Nephron progenitor cell (in vitro differentiated cells): ENCODE measurements at regions not wholly inside any gene's neighbourhood (a gene's known extent, or its start where the extent isn't known, plus 50 kb on each side); places are given as distances from the start of the nearest gene placed in this dataset.
A peak's percentile ranks its signal among the peaks of the same experiment; 100 is the strongest.

ENCODE experiments used
- DNase-seq: peaks from one replicate; pipeline ENCODE4 v3.0.0; 2021
- H3K27ac Mint-ChIP-seq: 2 replicates; pipeline ENCODE4 v1.8.0; 2021; ENCODE audit warnings: mild to moderate bottlenecking, moderate library complexity, mixed read lengths
- H3K27me3 Mint-ChIP-seq: 2 replicates; pipeline ENCODE4 v1.8.0; 2021; ENCODE audit warnings: mild to moderate bottlenecking, low read depth, mixed read lengths; ENCODE audit not compliant: poor library complexity
- H3K36me3 Mint-ChIP-seq: 2 replicates; pipeline ENCODE4 v1.8.0; 2021; ENCODE audit warnings: low read depth, mixed read lengths
- H3K4me1 Mint-ChIP-seq: 2 replicates; pipeline ENCODE4 v1.8.0; 2021; ENCODE audit warnings: mixed read lengths
- H3K4me3 Mint-ChIP-seq: 2 replicates; pipeline ENCODE4 v1.8.0; 2021; ENCODE audit warnings: mild to moderate bottlenecking, moderate library complexity, mixed read lengths
- H3K9me3 Mint-ChIP-seq: 2 replicates; pipeline ENCODE4 v1.8.0; 2021; ENCODE audit warnings: mild to moderate bottlenecking, moderate library complexity, mixed read lengths
- TF ChIP-seq, protein P1 (sequence below): fragments of 200-600 bp; sonication (generic); IDR thresholded peaks from 2 replicates; pipeline ENCODE4 v1.5.0; 2021; ENCODE audit warnings: antibody characterized with exemption

DNA sequence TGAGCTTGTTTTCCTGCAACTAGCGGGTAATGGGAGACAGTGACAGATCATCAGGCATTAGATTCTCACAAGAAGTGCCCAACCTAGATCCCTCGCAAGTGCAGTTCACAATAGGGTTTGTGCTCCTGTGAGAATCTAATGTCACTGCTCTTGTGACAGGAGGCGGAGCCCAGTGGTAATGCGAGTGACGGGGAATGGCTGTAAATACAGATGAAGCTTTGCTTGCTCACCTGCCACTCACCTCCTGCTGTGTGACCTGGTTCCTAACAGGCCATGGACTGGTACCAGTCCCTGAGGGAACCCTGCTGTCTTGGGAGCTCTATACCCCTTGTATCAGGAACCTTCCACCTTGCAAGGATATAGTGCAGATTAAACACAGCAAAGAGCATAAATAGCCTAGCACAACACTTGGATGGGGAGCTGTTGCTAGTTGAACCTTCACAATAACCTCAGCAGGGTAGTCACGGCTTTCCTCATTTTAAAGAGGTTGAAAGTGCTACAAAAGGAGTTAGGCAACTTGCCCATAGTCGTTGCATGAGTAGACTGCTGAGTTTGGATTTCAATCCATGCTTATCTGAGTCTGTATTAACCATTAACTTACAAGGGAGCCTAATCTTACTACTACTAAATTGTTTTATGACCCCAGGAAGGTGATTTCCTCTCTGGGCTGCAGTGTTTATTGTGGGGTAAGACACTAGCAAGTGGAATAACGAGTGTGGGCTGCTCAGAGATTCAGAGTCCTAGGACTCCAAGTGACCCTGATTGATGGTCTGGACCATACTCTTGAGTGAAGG is 156.6 kb upstream of the ZFHX3 start:
- Mint-ChIP-seq H3K4me1 (no peaks in the 10 kb centered on the region), H3K9me3 (peaks cover 16% of the 10 kb centered on the region), H3K27me3 (peaks cover 8% of the 10 kb centered on the region), H3K27ac (no peak overlapping the region), H3K4me3 (no peak overlapping the region), H3K36me3 (no peaks in the 10 kb centered on the region)
- DNase-seq = no peak
- TF ChIP-seq, protein P1, sequence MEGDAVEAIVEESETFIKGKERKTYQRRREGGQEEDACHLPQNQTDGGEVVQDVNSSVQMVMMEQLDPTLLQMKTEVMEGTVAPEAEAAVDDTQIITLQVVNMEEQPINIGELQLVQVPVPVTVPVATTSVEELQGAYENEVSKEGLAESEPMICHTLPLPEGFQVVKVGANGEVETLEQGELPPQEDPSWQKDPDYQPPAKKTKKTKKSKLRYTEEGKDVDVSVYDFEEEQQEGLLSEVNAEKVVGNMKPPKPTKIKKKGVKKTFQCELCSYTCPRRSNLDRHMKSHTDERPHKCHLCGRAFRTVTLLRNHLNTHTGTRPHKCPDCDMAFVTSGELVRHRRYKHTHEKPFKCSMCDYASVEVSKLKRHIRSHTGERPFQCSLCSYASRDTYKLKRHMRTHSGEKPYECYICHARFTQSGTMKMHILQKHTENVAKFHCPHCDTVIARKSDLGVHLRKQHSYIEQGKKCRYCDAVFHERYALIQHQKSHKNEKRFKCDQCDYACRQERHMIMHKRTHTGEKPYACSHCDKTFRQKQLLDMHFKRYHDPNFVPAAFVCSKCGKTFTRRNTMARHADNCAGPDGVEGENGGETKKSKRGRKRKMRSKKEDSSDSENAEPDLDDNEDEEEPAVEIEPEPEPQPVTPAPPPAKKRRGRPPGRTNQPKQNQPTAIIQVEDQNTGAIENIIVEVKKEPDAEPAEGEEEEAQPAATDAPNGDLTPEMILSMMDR = no peak

DNA sequence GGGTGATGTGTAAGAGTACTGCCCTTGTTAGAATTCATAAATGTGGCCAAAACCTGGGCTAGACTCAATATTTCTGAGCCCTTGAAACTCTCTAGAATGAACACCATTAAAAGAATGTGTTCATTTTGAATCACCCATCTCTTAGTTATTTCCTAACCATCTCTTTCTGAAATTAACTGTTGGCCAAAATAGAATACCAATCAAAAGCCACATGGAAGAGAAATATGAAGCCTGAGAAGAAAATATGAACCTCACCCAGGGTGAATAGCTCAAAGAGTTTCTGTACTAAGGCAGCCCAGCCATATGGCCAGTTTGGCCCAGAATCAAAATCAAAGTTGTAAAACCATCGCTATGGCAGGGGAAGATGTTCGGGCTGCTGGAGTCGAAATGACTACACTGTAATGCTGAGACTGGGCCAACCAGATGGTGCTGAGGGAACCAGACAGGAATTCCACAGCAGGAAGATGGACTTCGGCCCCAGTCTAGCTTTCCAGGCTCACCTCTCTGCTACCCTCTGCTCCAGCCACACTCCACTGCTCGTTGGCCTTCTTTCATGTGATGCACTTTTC is 154.3 kb upstream of the ZFHX3 start:
- Mint-ChIP-seq H3K4me3 (no peak overlapping the region), H3K36me3 (no peaks in the 10 kb centered on the region), H3K4me1 (no peaks in the 10 kb centered on the region), H3K9me3 (peaks cover 16% of the 10 kb centered on the region), H3K27me3 (peaks cover 5% of the 10 kb centered on the region), H3K27ac (no peak overlapping the region)
- no peak for DNase-seq
- TF ChIP-seq, protein P1 = no peak

DNA sequence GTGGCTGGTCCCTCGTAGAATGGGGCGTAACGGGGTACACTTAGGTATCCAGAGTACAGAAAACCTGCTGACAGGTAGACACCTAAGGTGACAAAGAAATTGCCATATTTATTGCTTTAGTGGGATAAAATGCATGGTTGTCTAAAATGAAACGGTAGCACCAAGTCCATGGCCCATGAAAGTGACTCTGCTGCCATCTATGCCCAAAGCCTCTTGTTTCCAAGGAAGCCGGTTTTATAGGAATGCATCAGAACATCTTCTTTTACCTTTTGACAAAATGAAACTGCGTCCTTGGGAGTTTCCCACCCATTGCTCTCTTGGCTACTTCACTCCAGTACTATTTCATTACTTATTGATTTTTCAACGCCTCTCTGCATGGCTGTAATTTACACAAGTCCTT is 151.3 kb upstream of the ZFHX3 start:
- H3K36me3 Mint-ChIP-seq = no peaks in the 10 kb centered on the region
- no peak overlapping the region for H3K4me3 Mint-ChIP-seq
- no peak overlapping the region for H3K27ac Mint-ChIP-seq
- peaks cover 5% of the 10 kb centered on the region for H3K4me1 Mint-ChIP-seq
- no peak for DNase-seq
- peaks cover 5% of the 10 kb centered on the region for H3K27me3 Mint-ChIP-seq
- H3K9me3 Mint-ChIP-seq = peaks cover 16% of the 10 kb centered on the region
- TF ChIP-seq, protein P1 = no peak

DNA sequence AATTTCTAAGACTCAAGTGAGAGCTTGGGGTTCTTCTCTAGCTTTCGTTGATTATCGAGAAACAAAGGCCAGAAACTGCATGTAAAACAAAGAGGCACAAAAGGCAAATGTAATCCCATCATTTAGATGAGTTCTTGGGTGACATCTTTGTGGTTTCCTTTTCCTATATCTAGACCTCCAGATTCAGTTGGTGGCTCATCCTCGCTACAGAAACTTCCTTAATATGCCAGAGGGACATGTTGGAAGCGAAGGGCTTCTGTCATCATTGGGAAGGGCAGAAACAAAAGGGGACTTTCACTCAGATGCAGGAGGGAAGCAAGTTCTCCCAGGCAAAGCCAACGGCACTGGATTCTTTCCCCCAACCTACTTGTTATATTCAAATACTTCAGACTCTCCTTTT is 150.6 kb upstream of the ZFHX3 start:
- Mint-ChIP-seq H3K36me3 (no peaks in the 10 kb centered on the region), H3K4me1 (peaks cover 5% of the 10 kb centered on the region), H3K4me3 (no peak overlapping the region), H3K9me3 (peaks cover 10% of the 10 kb centered on the region), H3K27ac (no peak overlapping the region), H3K27me3 (peaks cover 5% of the 10 kb centered on the region)
- no peak for DNase-seq
- TF ChIP-seq, protein P1 = no peak

DNA sequence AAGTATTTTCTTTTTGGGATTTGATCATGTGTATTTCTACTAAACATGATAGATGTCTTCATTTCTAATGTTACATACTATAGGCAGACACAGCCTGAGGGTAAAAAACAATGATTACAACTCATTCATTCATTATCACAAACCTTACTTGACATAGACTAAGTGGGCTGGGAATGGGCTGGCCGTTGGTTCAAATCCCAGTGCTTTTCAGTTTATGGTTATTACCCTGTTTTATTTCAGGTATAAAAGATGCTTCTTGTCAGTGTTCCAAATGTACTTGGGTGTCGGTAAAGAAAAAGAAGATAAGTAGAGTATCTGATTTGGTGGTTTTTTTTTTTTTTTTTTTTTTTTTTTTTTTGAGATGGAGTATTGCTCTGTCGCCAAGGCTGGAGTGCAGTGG is 149.7 kb upstream of the ZFHX3 start:
- Mint-ChIP-seq H3K27me3 (peaks cover 8% of the 10 kb centered on the region), H3K4me1 (peaks cover 12% of the 10 kb centered on the region), H3K36me3 (no peaks in the 10 kb centered on the region), H3K27ac (no peak overlapping the region), H3K9me3 (peaks cover 1% of the 10 kb centered on the region), H3K4me3 (no peak overlapping the region)
- TF ChIP-seq, protein P1 = no peak
- no peak for DNase-seq

DNA sequence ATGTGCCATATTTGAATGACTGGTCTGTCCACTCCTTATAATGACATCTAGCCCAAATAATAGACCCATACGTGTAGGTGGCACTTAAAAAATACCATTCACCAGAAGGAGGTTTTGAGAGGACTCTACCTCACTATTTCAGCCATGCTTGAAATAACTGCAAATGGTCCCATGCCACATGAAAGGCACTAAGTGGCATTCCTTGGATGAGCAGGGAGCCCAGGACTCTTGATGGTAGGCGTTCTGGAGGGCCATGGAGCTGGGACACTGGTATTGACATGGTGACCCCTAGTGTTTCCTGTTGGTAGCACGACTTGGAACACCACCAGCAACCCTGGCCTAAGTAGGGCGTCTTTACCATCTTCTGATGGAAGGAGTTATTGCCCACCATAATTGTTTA is 148.7 kb upstream of the ZFHX3 start:
- Mint-ChIP-seq H3K4me1 (peaks cover 22% of the 10 kb centered on the region), H3K9me3 (no peaks in the 10 kb centered on the region), H3K27ac (no peak overlapping the region), H3K4me3 (no peak overlapping the region), H3K36me3 (no peaks in the 10 kb centered on the region), H3K27me3 (peaks cover 14% of the 10 kb centered on the region)
- peak; percentile 65 for DNase-seq
- TF ChIP-seq, protein P1 = peak; percentile 69
